SK-N-SH (cell line): ENCODE measurements at regions not wholly inside any gene's neighbourhood (a gene's known extent, or its start where the extent isn't known, plus 50 kb on each side); places are given as distances from the start of the nearest gene placed in this dataset.

Source experiments
- CTCF ChIA-PET: fragments of 300-600, 350-600 bp; formaldehyde crosslinking; extraction: SDS; loops from one replicate; lab custom pipeline; 2021; lab: Yijun Ruan, JAX
- POLR2A ChIA-PET: fragments of 350-600 bp; sonication (Branson Sonifier 250); formaldehyde crosslinking; extraction: SDS; loops from one replicate; lab custom pipeline; 2020; ENCODE audit warnings: antibody characterized with exemption, inconsistent platforms; lab: Yijun Ruan, JAX
- DNase-seq: peaks from one replicate; pipeline ENCODE4 v3.0.0; 2012
- H2AFZ ChIP-seq: fragments of 200-600 bp; sonication (generic); 2 replicates; pipeline ENCODE4 v1.8.1; 2016; ENCODE audit warnings: antibody characterized with exemption, mild to moderate bottlenecking, low read depth
- H3F3A ChIP-seq: fragments of 200-600 bp; sonication (generic); replicated peaks from 2 replicates; pipeline ENCODE3; 2016; ENCODE audit warnings: antibody characterized with exemption, mild to moderate bottlenecking; ENCODE audit not compliant: insufficient read depth
- H3K27ac ChIP-seq, 2 experiments: fragments of 200-500 bp in 1 of 2; fragments of 200-600 bp in 1 of 2; sonication (Bioruptor generic) in 1 of 2; sonication (generic), shearing (Covaris generic) in 1 of 2; 2 replicates each; pipeline versions ENCODE4 v1.5.1 to v1.6.1; 2014 to 2016; ENCODE audit warnings: low read depth in 2 of 2, inconsistent platforms in 1 of 2, low read length in 1 of 2, mild to moderate bottlenecking in 1 of 2, mixed read lengths in 1 of 2
- H3K27me3 ChIP-seq: fragments of 200-600 bp; sonication (generic), shearing (Covaris generic); 2 replicates; pipeline ENCODE4 v1.6.1; 2016; ENCODE audit warnings: mixed run types; ENCODE audit not compliant: insufficient read depth
- H3K36me3 ChIP-seq, 2 experiments: fragments of 200-500 bp in 1 of 2; fragments of 200-600 bp in 1 of 2; sonication (Bioruptor generic) in 1 of 2; sonication (generic) in 1 of 2; replicated peaks in 1 of 2; 2 replicates each; pipeline versions ENCODE3 to v1.5.1; 2014 to 2016; ENCODE audit warnings: low read length in 1 of 2, mild to moderate bottlenecking in 1 of 2; ENCODE audit not compliant: insufficient read depth in 2 of 2, control insufficient read depth in 1 of 2
- H3K4me1 ChIP-seq, 2 experiments: fragments of 200-500 bp in 1 of 2; fragments of 200-600 bp in 1 of 2; sonication (Bioruptor generic) in 1 of 2; sonication (generic), shearing (Covaris generic) in 1 of 2; 2 replicates each; pipeline versions ENCODE4 v1.5.1 to v1.6.1; 2014 to 2016; ENCODE audit warnings: low read depth in 1 of 2, low read length in 1 of 2, mixed run types in 1 of 2; ENCODE audit not compliant: insufficient read depth in 2 of 2, control insufficient read depth in 1 of 2
- H3K4me2 ChIP-seq: fragments of 200-600 bp; sonication (generic), shearing (Covaris generic); 2 replicates; pipeline ENCODE4 v1.6.1; 2017; ENCODE audit warnings: mixed run types
- H3K4me3 ChIP-seq, 2 experiments: fragments of 200-500 bp in 1 of 2; fragments of 200-600 bp in 1 of 2; sonication (Bioruptor generic) in 1 of 2; sonication (generic), shearing (Covaris generic) in 1 of 2; 2 replicates each; pipeline versions ENCODE4 v1.5.1 to v1.8.1; 2014 to 2016; ENCODE audit warnings: low read depth in 2 of 2, inconsistent platforms in 1 of 2, low read length in 1 of 2, mild to moderate bottlenecking in 1 of 2, mixed read lengths in 1 of 2, moderate library complexity in 1 of 2
- H3K79me2 ChIP-seq: fragments of 200-600 bp; sonication (generic); 2 replicates; pipeline ENCODE4 v1.8.1; 2017; ENCODE audit warnings: mild to moderate bottlenecking; ENCODE audit not compliant: insufficient read depth
- H3K9ac ChIP-seq: fragments of 200-600 bp; sonication (generic); 2 replicates; pipeline ENCODE4 v1.6.1; 2017; ENCODE audit warnings: mixed run types
- H3K9me2 ChIP-seq: fragments of 200-600 bp; sonication (generic); 2 replicates; pipeline ENCODE4 v1.6.1; 2017; ENCODE audit warnings: mixed run types
- H3K9me3 ChIP-seq: fragments of 200-600 bp; sonication (generic); 2 replicates; pipeline ENCODE4 v1.6.1; 2017; ENCODE audit warnings: mixed run types, mild to moderate bottlenecking, moderate library complexity
- H4K20me1 ChIP-seq: fragments of 200-600 bp; sonication (generic); 2 replicates; pipeline ENCODE4 v1.6.1; 2017; ENCODE audit warnings: mild to moderate bottlenecking, mixed run types; ENCODE audit not compliant: insufficient read depth
- FOSL2 ChIP-seq: IDR thresholded peaks from 2 replicates; pipeline ENCODE4 v1.4.0; 2012; ENCODE audit warnings: low read depth, mild to moderate bottlenecking, moderate library complexity, borderline replicate concordance
- FOXJ3 ChIP-seq: sonication (generic); formaldehyde crosslinking; IDR thresholded peaks from 2 replicates; pipeline ENCODE4 v1.5.1; 2020; ENCODE audit warnings: mild to moderate bottlenecking, missing genetic modification reagents
- GABPA ChIP-seq: IDR thresholded peaks from 2 replicates; pipeline ENCODE4 v1.4.0; 2012; ENCODE audit warnings: low read depth, mild to moderate bottlenecking
- GATA2 ChIP-seq: sonication (generic); formaldehyde crosslinking; IDR thresholded peaks from 2 replicates; pipeline ENCODE4 v1.5.0; 2020; ENCODE audit warnings: mild to moderate bottlenecking, missing genetic modification reagents
- MAX ChIP-seq: IDR thresholded peaks from 2 replicates; pipeline ENCODE4 v1.4.0; 2012; ENCODE audit warnings: low read depth
- PBX3 ChIP-seq: IDR thresholded peaks from 2 replicates; pipeline ENCODE4; 2012
- RAD21 ChIP-seq: IDR thresholded peaks from 2 replicates; pipeline ENCODE4 v1.6.1; 2012; ENCODE audit warnings: mild to moderate bottlenecking, low read length
- REST ChIP-seq: IDR thresholded peaks from 2 replicates; pipeline ENCODE4 v1.6.1; 2012; ENCODE audit warnings: mild to moderate bottlenecking, low read depth, low read length, moderate library complexity
- RFX5 ChIP-seq: IDR thresholded peaks from 2 replicates; pipeline ENCODE4 v1.6.1; 2012; ENCODE audit warnings: mild to moderate bottlenecking, improper control_type of control experiment, low read length
- TAF1 ChIP-seq: IDR thresholded peaks from 2 replicates; pipeline ENCODE4 v1.6.1; 2012; ENCODE audit warnings: low read depth, mild to moderate bottlenecking, low read length, moderate library complexity, borderline replicate concordance
- TEAD4 ChIP-seq: IDR thresholded peaks from 2 replicates; pipeline ENCODE4 v1.4.0; 2012; ENCODE audit warnings: mild to moderate bottlenecking, borderline replicate concordance; ENCODE audit not compliant: insufficient read depth
- USF1 ChIP-seq: IDR thresholded peaks from 2 replicates; pipeline ENCODE4 v1.4.0; 2012; ENCODE audit warnings: low read depth, borderline replicate concordance
- USF2 ChIP-seq: fragments of 150-350 bp; IDR thresholded peaks from 2 replicates; pipeline ENCODE4 v1.6.1; 2017; ENCODE audit warnings: antibody characterized with exemption, low read length, low read depth, borderline replicate concordance
- YY1 ChIP-seq: IDR thresholded peaks from 2 replicates; pipeline ENCODE4 v1.4.0; 2012; ENCODE audit warnings: low read depth, mild to moderate bottlenecking
- WGBS: methylation state at CpG from one replicate; pipeline ENCODE4 v1.1.6; 2017; ENCODE audit warnings: low lambda C conversion rate; 5-methylcytosine and 5-hydroxymethylcytosine counted together
- TF ChIP-seq, protein P1 (sequence below): IDR thresholded peaks from 2 replicates; pipeline ENCODE4 v1.4.0; 2012; ENCODE audit warnings: low read depth, borderline replicate concordance

GRCh38 chr11:15636521-15637089, 521.9 kb downstream of the INSC start (continued):
- no peak for TF ChIP-seq USF1

DNA sequence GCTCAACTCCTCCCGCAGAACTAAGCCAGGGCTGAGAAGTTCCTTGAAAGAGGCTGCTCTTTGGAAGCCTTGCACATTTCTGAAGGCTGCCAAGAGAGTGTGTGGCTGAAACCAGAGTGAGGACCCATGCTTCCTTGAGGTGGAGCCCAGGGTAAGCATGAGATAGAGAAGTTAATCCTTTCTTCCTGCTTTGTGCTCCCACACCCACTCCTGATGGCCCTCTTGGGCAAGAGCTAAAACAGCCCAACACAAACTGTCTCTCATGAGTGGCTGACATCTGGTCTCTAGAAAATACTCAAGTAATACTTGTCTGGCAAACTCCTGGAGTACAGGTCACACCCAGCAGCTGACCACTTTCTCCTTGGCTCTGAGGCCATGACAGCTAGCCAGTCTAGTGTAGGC, 523.7 kb downstream of the INSC start:
- ChIA-PET POLR2A (no interaction called here), CTCF (no interaction called here)
- Histone ChIP-seq H2AFZ (no peak overlapping the region), H3K9ac (no peak overlapping the region), H3F3A (no peaks in the 10 kb centered on the region), H3K4me2 (no peak overlapping the region), H3K9me3 (no peaks in the 10 kb centered on the region), H3K36me3 (no peaks in the 10 kb centered on the region), H3K27me3 (no peaks in the 10 kb centered on the region), H3K9me2 (no peaks in the 10 kb centered on the region), H3K4me3 (no peak overlapping the region), H4K20me1 (no peaks in the 10 kb centered on the region), H3K79me2 (no peaks in the 10 kb centered on the region)
- 20% methylated on average over 1 of the region's 1 CpG for WGBS
- TF ChIP-seq RFX5, result no peak
- TF ChIP-seq FOXJ3, result no peak
- TF ChIP-seq PBX3, result no peak
- TF ChIP-seq, all 33 proteins: peak for 0
- DNase-seq, result no peak
- Histone ChIP-seq H3K4me1 (peaks cover 0 to 12% of the 10 kb centered on the region in 2 experiments; a peak in 2 of 4 replicates), H3K27ac (no peak overlapping the region)

DNA sequence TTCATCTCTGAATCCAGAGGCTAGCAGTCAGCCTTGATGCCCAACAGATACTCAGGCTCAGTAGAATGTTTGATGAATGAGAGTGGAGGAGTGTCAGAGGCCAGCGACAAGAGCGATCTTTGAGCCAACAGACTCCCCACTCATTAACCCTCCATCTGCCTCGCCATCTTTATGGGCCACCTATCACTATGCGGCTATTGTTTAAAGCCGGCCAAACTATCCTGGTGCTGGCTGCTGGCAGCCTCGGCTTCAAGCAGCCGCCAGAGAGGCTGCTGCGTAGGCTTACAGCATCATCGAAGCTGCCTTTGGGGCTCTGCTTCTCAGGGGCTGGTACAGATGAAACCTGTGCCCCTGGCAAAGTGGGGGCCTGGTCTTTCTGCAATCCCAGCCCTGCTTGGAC, 525.6 kb downstream of the INSC start:
- no peaks in the 10 kb centered on the region for H3K9me3 ChIP-seq
- ChIA-PET CTCF (interaction anchor here (1.3 to 2.8 kb wide), 3 partner anchors 10 to 186 kb away, joined by 3 to 9 read pairs (median 5); no protein-coding TSS in a partner anchor), POLR2A (no interaction called here)
- H3F3A ChIP-seq, result no peaks in the 10 kb centered on the region
- no peaks in the 10 kb centered on the region for H3K27me3 ChIP-seq
- H3K27ac ChIP-seq, result peak overlapping the region in 1 of 2 experiments; percentile 72; a peak in 2 of 4 replicates
- H3K4me1 ChIP-seq, result peaks cover 0 to 12% of the 10 kb centered on the region in 2 experiments; a peak in 2 of 4 replicates
- WGBS, result 20% methylated on average over 1 of the region's 9 CpGs
- DNase-seq, result peak; percentile 36
- no peak overlapping the region for H3K9ac ChIP-seq
- H3K4me2 ChIP-seq, result no peak overlapping the region
- H3K36me3 ChIP-seq, result no peaks in the 10 kb centered on the region
- H3K9me2 ChIP-seq, result no peaks in the 10 kb centered on the region
- no peak overlapping the region for H3K4me3 ChIP-seq
- H2AFZ ChIP-seq, result no peak overlapping the region
- no peaks in the 10 kb centered on the region for H4K20me1 ChIP-seq
- no peaks in the 10 kb centered on the region for H3K79me2 ChIP-seq
- no peak for TF ChIP-seq TEAD4
- TF ChIP-seq FOSL2, result no peak
- TF ChIP-seq, protein P1, sequence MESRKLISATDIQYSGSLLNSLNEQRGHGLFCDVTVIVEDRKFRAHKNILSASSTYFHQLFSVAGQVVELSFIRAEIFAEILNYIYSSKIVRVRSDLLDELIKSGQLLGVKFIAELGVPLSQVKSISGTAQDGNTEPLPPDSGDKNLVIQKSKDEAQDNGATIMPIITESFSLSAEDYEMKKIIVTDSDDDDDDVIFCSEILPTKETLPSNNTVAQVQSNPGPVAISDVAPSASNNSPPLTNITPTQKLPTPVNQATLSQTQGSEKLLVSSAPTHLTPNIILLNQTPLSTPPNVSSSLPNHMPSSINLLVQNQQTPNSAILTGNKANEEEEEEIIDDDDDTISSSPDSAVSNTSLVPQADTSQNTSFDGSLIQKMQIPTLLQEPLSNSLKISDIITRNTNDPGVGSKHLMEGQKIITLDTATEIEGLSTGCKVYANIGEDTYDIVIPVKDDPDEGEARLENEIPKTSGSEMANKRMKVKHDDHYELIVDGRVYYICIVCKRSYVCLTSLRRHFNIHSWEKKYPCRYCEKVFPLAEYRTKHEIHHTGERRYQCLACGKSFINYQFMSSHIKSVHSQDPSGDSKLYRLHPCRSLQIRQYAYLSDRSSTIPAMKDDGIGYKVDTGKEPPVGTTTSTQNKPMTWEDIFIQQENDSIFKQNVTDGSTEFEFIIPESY, result no peak
- TF ChIP-seq YY1, result no peak
- TF ChIP-seq TAF1, result no peak
- TF ChIP-seq REST, result no peak
- no peak for TF ChIP-seq MAX
- TF ChIP-seq RAD21, result no peak
- no peak for TF ChIP-seq GATA2
- TF ChIP-seq USF2, result no peak
- TF ChIP-seq GABPA, result no peak
